HG03045 (cell line): ENCODE measurements at regions not wholly inside any gene's neighbourhood (a gene's known extent, or its start where the extent isn't known, plus 50 kb on each side); places are given as distances from the start of the nearest gene placed in this dataset.

Experiments
- ATAC-seq: cut with Tn5 transposase; IDR thresholded peaks from one replicate; pipeline ENCODE4 v1.9.1; 2021; ENCODE audit warnings: mild to moderate bottlenecking, moderate library complexity; ENCODE audit not compliant: unreplicated experiment

GRCh38 chr12:61676520-61676919 lies 583.7 kb upstream of the USP15 start:
- no peak for ATAC-seq

- ATAC-seq: no peak
Measured at GRCh38 chr12:61687407-61687806, 572.8 kb upstream of the USP15 start.

GRCh38 chr12:61694214-61694613 lies 566.0 kb upstream of the USP15 start:
- ATAC-seq: no peak

- no peak for ATAC-seq
Measured at GRCh38 chr12:61701471-61701870, 558.7 kb upstream of the USP15 start.

GRCh38 chr12:61706783-61707182 lies 553.4 kb upstream of the USP15 start:
- no peak for ATAC-seq

GRCh38 chr12:61713121-61713520 lies 547.1 kb upstream of the USP15 start:
- ATAC-seq: no peak

- no peak for ATAC-seq
Measured at GRCh38 chr12:61717986-61718385, 542.2 kb upstream of the USP15 start.

GRCh38 chr12:61739925-61740324 lies 520.3 kb upstream of the USP15 start:
- ATAC-seq: no peak

- ATAC-seq: no peak
Measured at GRCh38 chr12:61750604-61751003, 509.6 kb upstream of the USP15 start.

GRCh38 chr12:61754214-61754613 lies 506.0 kb upstream of the USP15 start:
- ATAC-seq: no peak

- no peak for ATAC-seq
Measured at GRCh38 chr12:61757831-61758505, 502.2 kb upstream of the USP15 start.

- no peak for ATAC-seq
Measured at GRCh38 chr12:61758661-61759060, 501.5 kb upstream of the USP15 start.

- ATAC-seq: no peak
Measured at GRCh38 chr12:61765926-61766325, 494.3 kb upstream of the USP15 start.

GRCh38 chr12:61780435-61780834 lies 479.8 kb upstream of the USP15 start:
- ATAC-seq: no peak

- no peak for ATAC-seq
Measured at GRCh38 chr12:61781021-61781581, 479.1 kb upstream of the USP15 start.

- no peak for ATAC-seq
Measured at GRCh38 chr12:61796846-61797245, 463.4 kb upstream of the USP15 start.

GRCh38 chr12:61797266-61797665 lies 462.9 kb upstream of the USP15 start:
- no peak for ATAC-seq

GRCh38 chr12:61798778-61799177 lies 461.4 kb upstream of the USP15 start:
- ATAC-seq: no peak

- no peak for ATAC-seq
Measured at GRCh38 chr12:61804301-61804700, 455.9 kb upstream of the USP15 start.

GRCh38 chr12:61808856-61809255 lies 451.3 kb upstream of the USP15 start:
- ATAC-seq: no peak

GRCh38 chr12:61810486-61810885 lies 449.7 kb upstream of the USP15 start:
- ATAC-seq: no peak

GRCh38 chr12:61821381-61821780 lies 438.8 kb upstream of the USP15 start:
- ATAC-seq: no peak

- no peak for ATAC-seq
Measured at GRCh38 chr12:61823102-61823501, 437.1 kb upstream of the USP15 start.
